A673 (cell line): ENCODE measurements at regions not wholly inside any gene's neighbourhood (a gene's known extent, or its start where the extent isn't known, plus 50 kb on each side); places are given as distances from the start of the nearest gene placed in this dataset.

ENCODE experiments used
- BruUV-seq: library from RNA; stranded (reverse); fragments of 400-500 nt; replicated peaks from 2 replicates; lab custom pipeline; 2021; lab: Mats Ljungman, UMichigan
- CTCF ChIA-PET: fragments of 300-600 bp; sonication (Branson Sonifier 250); formaldehyde crosslinking; loops from one replicate; lab custom pipeline; 2022; ENCODE audit warnings: antibody characterized with exemption; lab: Charles Lee
- POLR2A ChIA-PET: fragments of 300-600 bp; sonication (Branson Sonifier 250); formaldehyde crosslinking; loops from one replicate; lab custom pipeline; 2022; ENCODE audit warnings: antibody characterized with exemption; ENCODE audit not compliant: low non-redundant PET; lab: Charles Lee
- DNase-seq: peaks from one replicate; pipeline ENCODE4 v3.0.0-alpha.2; 2015; ENCODE audit warnings: low spot score
- H3K27ac ChIP-seq: fragments of 200-600 bp; sonication (generic); 2 replicates; pipeline ENCODE4 v1.5.1; 2016; ENCODE audit warnings: mixed run types, low read depth, mild to moderate bottlenecking, mixed read lengths, antibody characterized with exemption, low read length; ENCODE audit not compliant: poor library complexity, severe bottlenecking
- H3K27me3 ChIP-seq: fragments of 200-600 bp; sonication (generic); replicated peaks from 2 replicates; pipeline ENCODE4 v1.6.1; 2017; ENCODE audit warnings: mixed run types, low read depth, mild to moderate bottlenecking, mixed read lengths, antibody characterized with exemption, low read length; ENCODE audit not compliant: insufficient read depth, poor library complexity
- H3K36me3 ChIP-seq: fragments of 200-600 bp; sonication (generic); 2 replicates; pipeline ENCODE4 v1.6.1; 2016; ENCODE audit warnings: mixed run types, mild to moderate bottlenecking, mixed read lengths, antibody characterized with exemption, low read length; ENCODE audit not compliant: insufficient read depth, poor library complexity, severe bottlenecking
- H3K4me1 ChIP-seq: fragments of 200-600 bp; sonication (generic); 2 replicates; pipeline ENCODE4 v1.6.1; 2017; ENCODE audit warnings: mixed run types, mild to moderate bottlenecking, mixed read lengths, antibody characterized with exemption, low read length; ENCODE audit not compliant: insufficient read depth, poor library complexity, severe bottlenecking
- H3K4me3 ChIP-seq: fragments of 200-600 bp; sonication (generic); 2 replicates; pipeline ENCODE4 v1.5.1; 2016; ENCODE audit warnings: low read depth, mixed run types, mild to moderate bottlenecking, mixed read lengths, low read length; ENCODE audit not compliant: poor library complexity, severe bottlenecking
- H3K9me3 ChIP-seq: fragments of 200-600 bp; sonication (generic); 2 replicates; pipeline ENCODE4 v1.6.1; 2016; ENCODE audit warnings: mixed run types, low read depth, mild to moderate bottlenecking, mixed read lengths, antibody characterized with exemption, low read length; ENCODE audit not compliant: poor library complexity, severe bottlenecking
- EZH2 ChIP-seq: fragments of 200-600 bp; sonication (generic); IDR thresholded peaks from 2 replicates; pipeline ENCODE4 v1.6.1; 2017; ENCODE audit warnings: borderline replicate concordance, low read depth, mild to moderate bottlenecking, mixed read lengths, antibody characterized with exemption, low read length; ENCODE audit not compliant: poor library complexity, severe bottlenecking
- intact Hi-C: fragments of 100-400 bp; cut with micrococcal nuclease; formaldehyde crosslinking; loops from one replicate; pipeline ENCODE4 v1.10.0; 2022; ENCODE audit not compliant: unreplicated experiment
- TF ChIP-seq, protein P1 (sequence below): fragments of 300-800, 200-600 bp; sonication (generic); conservative IDR thresholded peaks from 2 replicates; pipeline ENCODE4 v1.5.1; 2017; ENCODE audit warnings: low read depth, mild to moderate bottlenecking, antibody characterized with exemption, low read length, moderate library complexity, mixed read lengths

DNA sequence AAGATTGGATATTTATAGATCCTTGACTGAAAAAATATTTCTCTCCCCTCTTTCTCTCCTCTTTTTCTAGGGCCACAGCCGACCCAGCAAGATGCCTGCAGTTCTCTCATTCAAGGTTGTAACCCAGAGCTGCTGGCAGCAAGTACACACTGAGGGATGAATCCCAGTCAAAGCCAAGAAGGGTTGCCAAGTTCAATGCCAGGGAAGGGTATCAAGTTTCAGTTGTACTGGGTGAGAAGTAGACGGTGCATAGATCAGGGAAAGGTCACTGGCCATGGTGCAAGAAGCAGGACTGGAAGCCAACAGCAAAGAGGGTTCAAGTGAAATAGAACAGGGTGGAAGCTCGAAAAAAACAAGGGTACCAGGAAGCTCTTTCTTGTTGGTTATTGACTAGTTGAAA, 170.2 kb downstream of the NRP2 start:
- Histone ChIP-seq H3K4me1 (no peaks in the 10 kb centered on the region), H3K36me3 (no peaks in the 10 kb centered on the region), H3K27me3 (no peaks in the 10 kb centered on the region), H3K9me3 (no peaks in the 10 kb centered on the region), H3K27ac (no peak overlapping the region), H3K4me3 (no peak overlapping the region)
- ChIA-PET CTCF (no interaction called here), POLR2A (no interaction called here)
- TF ChIP-seq EZH2, result no peak
- TF ChIP-seq, protein P1, sequence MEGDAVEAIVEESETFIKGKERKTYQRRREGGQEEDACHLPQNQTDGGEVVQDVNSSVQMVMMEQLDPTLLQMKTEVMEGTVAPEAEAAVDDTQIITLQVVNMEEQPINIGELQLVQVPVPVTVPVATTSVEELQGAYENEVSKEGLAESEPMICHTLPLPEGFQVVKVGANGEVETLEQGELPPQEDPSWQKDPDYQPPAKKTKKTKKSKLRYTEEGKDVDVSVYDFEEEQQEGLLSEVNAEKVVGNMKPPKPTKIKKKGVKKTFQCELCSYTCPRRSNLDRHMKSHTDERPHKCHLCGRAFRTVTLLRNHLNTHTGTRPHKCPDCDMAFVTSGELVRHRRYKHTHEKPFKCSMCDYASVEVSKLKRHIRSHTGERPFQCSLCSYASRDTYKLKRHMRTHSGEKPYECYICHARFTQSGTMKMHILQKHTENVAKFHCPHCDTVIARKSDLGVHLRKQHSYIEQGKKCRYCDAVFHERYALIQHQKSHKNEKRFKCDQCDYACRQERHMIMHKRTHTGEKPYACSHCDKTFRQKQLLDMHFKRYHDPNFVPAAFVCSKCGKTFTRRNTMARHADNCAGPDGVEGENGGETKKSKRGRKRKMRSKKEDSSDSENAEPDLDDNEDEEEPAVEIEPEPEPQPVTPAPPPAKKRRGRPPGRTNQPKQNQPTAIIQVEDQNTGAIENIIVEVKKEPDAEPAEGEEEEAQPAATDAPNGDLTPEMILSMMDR, result no peak
- no TSS peak for BruUV-seq
- no peak for DNase-seq
- intact Hi-C loops, result no loop called here

- no peak overlapping the region for H3K27ac ChIP-seq
- no peaks in the 10 kb centered on the region for H3K27me3 ChIP-seq
- TF ChIP-seq, protein P1, result no peak
- no peak for TF ChIP-seq EZH2
- intact Hi-C loops, result no loop called here
- no peak for DNase-seq
- H3K36me3 ChIP-seq, result no peaks in the 10 kb centered on the region
- no peaks in the 10 kb centered on the region for H3K9me3 ChIP-seq
- ChIA-PET CTCF (no interaction called here), POLR2A (no interaction called here)
- no peaks in the 10 kb centered on the region for H3K4me1 ChIP-seq
- BruUV-seq, result no TSS peak
- no peak overlapping the region for H3K4me3 ChIP-seq
Observed at GRCh38 chr2:205850611-205851010, 168.3 kb downstream of the NRP2 start.

DNA sequence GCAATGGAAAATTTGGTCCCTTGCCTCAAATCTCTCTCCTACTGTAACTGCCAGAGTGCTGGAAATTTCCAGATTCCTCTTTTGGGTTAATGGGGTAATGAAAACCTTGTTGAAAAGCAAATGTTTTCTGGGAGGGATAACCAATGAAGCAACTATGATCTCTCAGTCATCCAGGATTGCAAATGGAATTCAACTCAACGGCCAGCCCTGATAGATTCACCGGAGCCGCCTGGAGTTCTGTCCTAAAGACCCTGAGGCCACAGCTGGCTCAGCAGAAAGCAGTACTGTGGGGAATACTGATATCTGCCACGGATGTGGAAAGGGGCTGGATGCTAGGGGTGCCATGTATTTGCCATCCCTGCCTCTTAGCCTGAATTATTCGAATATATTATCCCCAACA, 167.8 kb downstream of the NRP2 start:
- CTCF ChIA-PET, result no interaction called here
- POLR2A ChIA-PET, result no interaction called here
- no peaks in the 10 kb centered on the region for H3K27me3 ChIP-seq

More for the DNA sequence above, 167.8 kb downstream of the NRP2 start:
- BruUV-seq, result no TSS peak
- TF ChIP-seq EZH2, result no peak
- TF ChIP-seq, protein P1, result no peak
- Histone ChIP-seq H3K4me3 (no peak overlapping the region), H3K36me3 (no peaks in the 10 kb centered on the region), H3K9me3 (no peaks in the 10 kb centered on the region), H3K27ac (no peak overlapping the region), H3K4me1 (no peaks in the 10 kb centered on the region)
- intact Hi-C loops, result no loop called here
- no peak for DNase-seq
